HUES48 (cell line): ENCODE measurements at regions not wholly inside any gene's neighbourhood (a gene's known extent, or its start where the extent isn't known, plus 50 kb on each side); places are given as distances from the start of the nearest gene placed in this dataset.
"Not testable (repeated sequence)": the region's sequence is repeated elsewhere in the genome, so short reads cannot be mapped to it uniquely, and the experiment has no call there.

Experiments used
- H3K27ac ChIP-seq: one replicate; pipeline ENCODE4 v1.7.0; 2013; ENCODE audit warnings: low read depth, low read length, inconsistent platforms
- H3K27me3 ChIP-seq: 2 replicates; pipeline ENCODE4 v1.6.1; 2013; ENCODE audit warnings: mild to moderate bottlenecking, low read length; ENCODE audit not compliant: control insufficient read depth, insufficient read depth
- H3K36me3 ChIP-seq: 2 replicates; pipeline ENCODE4 v1.6.1; 2013; ENCODE audit warnings: low read length; ENCODE audit not compliant: control insufficient read depth, insufficient read depth
- H3K4me1 ChIP-seq: 2 replicates; pipeline ENCODE4 v1.6.1; 2013; ENCODE audit warnings: mild to moderate bottlenecking, low read length; ENCODE audit not compliant: control insufficient read depth, insufficient read depth
- H3K4me3 ChIP-seq: 2 replicates; pipeline ENCODE4 v1.5.1; 2013; ENCODE audit warnings: mild to moderate bottlenecking, low read depth, low read length
- H3K9ac ChIP-seq: 2 replicates; pipeline ENCODE4 v1.6.1; 2013; ENCODE audit warnings: mild to moderate bottlenecking, low read depth, low read length, moderate library complexity
- H3K9me3 ChIP-seq: 2 replicates; pipeline ENCODE4 v1.6.1; 2013; ENCODE audit warnings: low read length; ENCODE audit not compliant: control insufficient read depth, insufficient read depth

GRCh38 chr13:81302125-81302524 lies 961.2 kb upstream of the SPRY2 start:
- Histone ChIP-seq H3K27ac (no peak overlapping the region), H3K4me1 (0 out of 2 replicates have a peak, but pooled peaks cover 6% of the 10 kb centered on the region), H3K4me3 (no peak overlapping the region), H3K9me3 (no peaks in the 10 kb centered on the region), H3K27me3 (no peaks in the 10 kb centered on the region), H3K9ac (no peak overlapping the region), H3K36me3 (no peaks in the 10 kb centered on the region)

GRCh38 chr13:81295177-81295576 lies 954.3 kb upstream of the SPRY2 start:
- no peak overlapping the region for H3K9ac ChIP-seq

GRCh38 chr13:81293594-81294164 lies 952.8 kb upstream of the SPRY2 start:
- no peaks in the 10 kb centered on the region; the same call in 1 of the 2 replicates for H3K4me1 ChIP-seq
- no peaks in the 10 kb centered on the region for H3K27me3 ChIP-seq
- H3K9me3 ChIP-seq = no peaks in the 10 kb centered on the region
- no peak overlapping the region for H3K27ac ChIP-seq
- no peaks in the 10 kb centered on the region for H3K36me3 ChIP-seq
- no peak overlapping the region for H3K4me3 ChIP-seq
- no peak overlapping the region for H3K9ac ChIP-seq

More at GRCh38 chr13:81295177-81295576, 954.3 kb upstream of the SPRY2 start:
- no peak overlapping the region for H3K4me3 ChIP-seq
- H3K27ac ChIP-seq = no peak overlapping the region
- no peaks in the 10 kb centered on the region; the same call in 1 of the 2 replicates for H3K4me1 ChIP-seq
- no peaks in the 10 kb centered on the region for H3K36me3 ChIP-seq
- H3K27me3 ChIP-seq = no peaks in the 10 kb centered on the region
- no peaks in the 10 kb centered on the region for H3K9me3 ChIP-seq

- H3K27ac ChIP-seq = no peak overlapping the region
- no peak overlapping the region for H3K9ac ChIP-seq
- H3K9me3 ChIP-seq = peaks cover 4% of the 10 kb centered on the region; the same call in 1 of the 2 replicates
- no peaks in the 10 kb centered on the region for H3K27me3 ChIP-seq
- H3K4me1 ChIP-seq = no peaks in the 10 kb centered on the region
- H3K36me3 ChIP-seq = no peaks in the 10 kb centered on the region
- H3K4me3 ChIP-seq = no peak overlapping the region
Observed at GRCh38 chr13:81283561-81283960, 942.6 kb upstream of the SPRY2 start.

GRCh38 chr13:81283062-81283461 lies 942.1 kb upstream of the SPRY2 start:
- Histone ChIP-seq H3K36me3 (no peaks in the 10 kb centered on the region), H3K9ac (no peak overlapping the region), H3K4me3 (no peak overlapping the region), H3K27ac (no peak overlapping the region), H3K4me1 (no peaks in the 10 kb centered on the region), H3K9me3 (peaks cover 4% of the 10 kb centered on the region; the same call in 1 of the 2 replicates), H3K27me3 (no peaks in the 10 kb centered on the region)

GRCh38 chr13:81275666-81276258 lies 934.8 kb upstream of the SPRY2 start:
- H3K4me1 ChIP-seq = no peaks in the 10 kb centered on the region
- no peak overlapping the region for H3K27ac ChIP-seq
- H3K9ac ChIP-seq = no peak overlapping the region
- H3K36me3 ChIP-seq = no peaks in the 10 kb centered on the region
- no peaks in the 10 kb centered on the region for H3K27me3 ChIP-seq
- H3K9me3 ChIP-seq = peaks cover 12% of the 10 kb centered on the region
- H3K4me3 ChIP-seq = no peak overlapping the region

GRCh38 chr13:81247711-81248110 lies 906.8 kb upstream of the SPRY2 start:
- Histone ChIP-seq H3K36me3 (no peaks in the 10 kb centered on the region), H3K4me3 (no peak overlapping the region), H3K4me1 (no peaks in the 10 kb centered on the region), H3K27ac (no peak overlapping the region), H3K27me3 (no peaks in the 10 kb centered on the region), H3K9ac (no peak overlapping the region), H3K9me3 (no peaks in the 10 kb centered on the region)

- H3K9me3 ChIP-seq = no peaks in the 10 kb centered on the region
- H3K4me3 ChIP-seq = no peak overlapping the region
- no peaks in the 10 kb centered on the region for H3K36me3 ChIP-seq
- no peak overlapping the region for H3K27ac ChIP-seq
- H3K27me3 ChIP-seq = no peaks in the 10 kb centered on the region
- H3K9ac ChIP-seq = no peak overlapping the region
- no peaks in the 10 kb centered on the region for H3K4me1 ChIP-seq
Observed at GRCh38 chr13:81246556-81246955, 905.6 kb upstream of the SPRY2 start.

GRCh38 chr13:81244011-81244410 lies 903.1 kb upstream of the SPRY2 start:
- no peak overlapping the region for H3K4me3 ChIP-seq
- H3K9ac ChIP-seq = no peak overlapping the region
- H3K27ac ChIP-seq = no peak overlapping the region
- H3K4me1 ChIP-seq = no peaks in the 10 kb centered on the region
- no peaks in the 10 kb centered on the region for H3K27me3 ChIP-seq
- H3K36me3 ChIP-seq = no peaks in the 10 kb centered on the region
- no peaks in the 10 kb centered on the region for H3K9me3 ChIP-seq

- Histone ChIP-seq H3K27me3 (no peaks in the 10 kb centered on the region), H3K4me3 (no peak overlapping the region), H3K9ac (no peak overlapping the region), H3K9me3 (peaks cover 6% of the 10 kb centered on the region; the same call in 1 of the 2 replicates), H3K36me3 (no peaks in the 10 kb centered on the region), H3K27ac (no peak overlapping the region), H3K4me1 (no peaks in the 10 kb centered on the region)
Observed at GRCh38 chr13:81230386-81230785, 889.5 kb upstream of the SPRY2 start.

GRCh38 chr13:81226830-81227229 lies 885.9 kb upstream of the SPRY2 start:
- H3K9ac ChIP-seq, H3K36me3 ChIP-seq, H3K9me3 ChIP-seq, H3K27ac ChIP-seq, H3K4me1 ChIP-seq, H3K4me3 ChIP-seq, H3K27me3 ChIP-seq: not testable (repeated sequence)
